HG03558 (cell line): ENCODE measurements at regions not wholly inside any gene's neighbourhood (a gene's known extent, or its start where the extent isn't known, plus 50 kb on each side); places are given as distances from the start of the nearest gene placed in this dataset.

Source experiments
- ATAC-seq: cut with Tn5 transposase; IDR thresholded peaks from one replicate; pipeline ENCODE4 v1.9.1; 2021; ENCODE audit warnings: moderate number of reproducible peaks; ENCODE audit not compliant: unreplicated experiment; ENCODE audit errors: extremely low read depth

- ATAC-seq: no peak
These were observed 70.7 kb upstream of the TRPC7 start for GRCh38 chr5:136435946-136436543.

GRCh38 chr5:136434795-136435194 is 69.5 kb upstream of the TRPC7 start:
- no peak for ATAC-seq

DNA sequence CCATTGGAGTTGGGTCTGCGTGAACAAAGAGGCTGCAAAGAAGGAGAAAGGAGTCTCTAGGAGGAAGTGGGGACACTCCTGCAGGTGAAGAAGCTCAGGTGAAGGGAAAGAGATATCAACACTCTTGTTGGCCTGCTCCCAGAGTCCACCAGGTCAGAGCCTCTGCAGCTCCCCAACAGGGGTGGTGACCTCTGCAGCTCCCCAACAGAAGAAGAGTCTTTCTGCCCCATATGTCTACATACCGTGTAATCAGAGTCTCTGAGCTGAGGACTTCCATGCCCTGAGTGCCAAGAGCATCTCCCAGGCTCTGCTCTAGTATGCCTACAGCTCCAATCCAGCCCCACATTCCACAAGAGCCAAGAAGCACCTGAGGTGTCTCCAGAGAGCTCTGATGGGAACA is 67.4 kb upstream of the TRPC7 start:
- ATAC-seq: no peak

DNA sequence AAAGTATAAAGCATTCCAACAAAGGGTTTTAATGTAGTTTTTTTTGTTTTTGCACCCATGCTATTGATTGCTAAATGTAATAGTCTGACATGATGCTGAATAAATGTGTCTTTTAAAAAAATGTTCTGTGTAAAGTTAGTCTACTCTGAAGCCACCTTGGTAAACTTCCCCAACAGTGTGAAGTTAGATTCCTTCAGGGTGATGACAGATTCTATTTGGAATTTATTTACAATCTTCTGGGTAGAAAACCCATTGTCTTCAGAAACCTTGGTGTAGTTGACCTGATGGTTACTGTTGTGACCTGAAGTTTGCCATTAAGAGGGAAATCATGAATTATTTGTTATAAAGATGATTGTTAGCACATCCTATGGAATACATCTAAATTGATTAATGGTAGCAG is 64.7 kb upstream of the TRPC7 start:
- no peak for ATAC-seq

DNA sequence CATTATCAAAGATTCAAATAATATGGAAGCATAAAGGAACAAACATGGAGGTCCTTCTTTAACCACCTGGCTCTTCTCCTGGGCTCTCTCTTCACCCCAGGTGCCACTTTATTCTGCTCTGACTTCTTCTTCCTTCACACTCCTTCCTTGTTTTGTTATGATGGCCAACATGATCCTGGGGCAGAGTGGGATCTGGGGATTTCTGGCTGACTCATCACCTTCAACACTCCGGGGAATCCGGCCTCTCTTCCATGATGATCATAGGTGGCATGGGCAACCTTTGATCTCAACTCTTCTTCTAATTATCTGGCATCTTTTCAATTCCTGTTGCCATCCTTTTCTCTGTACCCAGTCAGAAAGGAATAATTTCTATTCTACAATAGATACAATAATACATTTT is 62.1 kb upstream of the TRPC7 start:
- no peak for ATAC-seq

DNA sequence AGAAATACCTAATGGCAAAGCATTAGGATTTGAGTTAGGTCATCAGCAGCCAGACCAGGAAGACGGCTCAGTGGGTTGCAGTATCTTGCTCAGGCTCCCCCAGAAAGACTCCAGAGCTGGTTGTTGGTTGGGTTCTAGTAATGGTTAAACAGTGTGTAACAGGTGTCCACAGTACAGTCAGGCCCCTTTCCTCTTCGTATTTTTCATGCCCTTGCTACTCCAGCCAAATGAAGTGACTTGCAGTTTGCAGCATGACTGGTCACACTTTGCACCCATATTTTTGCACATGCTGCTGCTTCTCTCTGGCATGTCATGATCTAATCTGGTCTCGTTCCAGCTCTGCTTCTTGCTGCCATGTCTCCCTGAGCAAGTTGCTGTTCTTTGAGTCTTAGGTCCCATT is 60.6 kb upstream of the TRPC7 start:
- no peak for ATAC-seq

GRCh38 chr5:136424835-136425584 is 59.7 kb upstream of the TRPC7 start:
- ATAC-seq: no peak

GRCh38 chr5:136423944-136424606 is 58.7 kb upstream of the TRPC7 start:
- ATAC-seq: no peak

DNA sequence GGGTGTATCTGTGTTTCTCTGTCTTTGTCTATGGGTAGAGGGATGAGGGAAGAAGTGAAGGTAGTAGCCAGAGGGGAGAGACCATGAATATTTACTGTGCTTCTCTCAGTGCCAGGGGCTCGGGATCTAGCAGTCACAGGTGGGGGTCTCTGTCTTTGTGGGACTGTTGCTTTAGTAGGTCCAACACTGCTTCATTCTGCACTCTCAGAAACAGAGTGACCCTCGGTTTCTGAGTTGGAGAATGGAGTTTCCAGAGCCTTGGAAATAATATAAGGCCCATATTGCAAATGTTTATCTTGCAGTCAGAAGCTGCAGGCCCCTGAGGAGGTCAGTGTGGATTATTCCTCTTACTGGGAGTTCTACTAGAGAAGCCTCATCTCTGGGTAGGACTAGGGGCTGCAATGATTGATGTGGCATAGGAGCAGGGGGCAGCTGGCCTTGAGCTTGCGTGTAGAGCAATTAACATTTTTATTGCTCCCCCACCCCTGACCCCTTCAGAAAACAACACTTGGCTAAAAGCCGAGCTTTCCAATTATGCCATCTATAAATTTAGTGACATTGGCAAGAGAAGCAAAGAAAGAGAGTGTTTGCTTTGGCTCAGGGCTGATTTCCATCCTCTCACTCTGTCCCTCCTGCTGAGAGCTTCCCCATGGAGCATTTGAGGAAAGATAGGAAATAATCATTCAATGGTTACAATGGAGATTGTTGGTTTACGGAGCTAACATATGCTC is 55.0 kb upstream of the TRPC7 start:
- no peak for ATAC-seq

GRCh38 chr5:136418301-136418700 is 53.0 kb upstream of the TRPC7 start:
- ATAC-seq: no peak
